Bronchial epithelial cell (primary cell): ENCODE measurements at regions not wholly inside any gene's neighbourhood (a gene's known extent, or its start where the extent isn't known, plus 50 kb on each side); places are given as distances from the start of the nearest gene placed in this dataset.

Experiments
- DNase-seq: peaks from one replicate; pipeline ENCODE4 v3.0.0-alpha.2; 2010; ENCODE audit warnings: low read depth
- FAIRE-seq: peaks from 2 replicates; lab custom pipeline; 2011; peaks lifted over from hg19 to GRCh38; lab: Jason Lieb, UNC
- H3K27me3 ChIP-seq: 2 replicates; pipeline ENCODE4 v1.5.1; 2011; ENCODE audit warnings: low read length; ENCODE audit not compliant: control insufficient read depth, insufficient read depth
- H3K36me3 ChIP-seq: 2 replicates; pipeline ENCODE4 v1.5.1; 2011; ENCODE audit warnings: low read length; ENCODE audit not compliant: control insufficient read depth, insufficient read depth
- H3K4me3 ChIP-seq: 2 replicates; pipeline ENCODE4 v1.5.1; 2011; ENCODE audit warnings: mild to moderate bottlenecking, low read depth, low read length, control low read depth
- TF ChIP-seq, protein P1 (sequence below): IDR thresholded peaks from 2 replicates; pipeline ENCODE4 v1.5.1; 2011; ENCODE audit warnings: mild to moderate bottlenecking, moderate library complexity, low read length, control low read depth, inconsistent platforms; ENCODE audit not compliant: insufficient read depth, severe bottlenecking

DNA sequence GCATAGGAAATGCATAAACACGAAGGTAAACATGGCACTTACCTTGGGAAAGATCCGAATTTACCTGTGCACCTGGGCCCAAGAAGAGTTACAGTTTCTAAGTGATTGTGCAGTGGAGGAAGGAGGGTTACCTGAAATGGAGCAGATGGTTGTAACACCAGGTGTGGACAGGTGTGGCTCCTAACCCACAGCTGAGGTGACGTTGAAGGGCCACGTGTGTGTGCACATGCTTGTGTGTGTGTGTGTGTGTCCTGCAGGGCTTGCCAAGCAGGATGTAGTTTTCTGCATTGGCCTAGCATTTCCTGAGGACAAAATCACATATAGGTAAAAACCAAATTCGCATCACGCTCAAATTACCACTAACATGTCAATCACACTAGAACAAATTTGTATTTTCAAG, 240.8 kb downstream of the ANKRD60 start:
- FAIRE-seq (peak; percentile 28), DNase-seq (no peak)
- peaks cover under 1% of the 10 kb centered on the region for H3K27me3 ChIP-seq
- no peak overlapping the region for H3K4me3 ChIP-seq
- TF ChIP-seq, protein P1, sequence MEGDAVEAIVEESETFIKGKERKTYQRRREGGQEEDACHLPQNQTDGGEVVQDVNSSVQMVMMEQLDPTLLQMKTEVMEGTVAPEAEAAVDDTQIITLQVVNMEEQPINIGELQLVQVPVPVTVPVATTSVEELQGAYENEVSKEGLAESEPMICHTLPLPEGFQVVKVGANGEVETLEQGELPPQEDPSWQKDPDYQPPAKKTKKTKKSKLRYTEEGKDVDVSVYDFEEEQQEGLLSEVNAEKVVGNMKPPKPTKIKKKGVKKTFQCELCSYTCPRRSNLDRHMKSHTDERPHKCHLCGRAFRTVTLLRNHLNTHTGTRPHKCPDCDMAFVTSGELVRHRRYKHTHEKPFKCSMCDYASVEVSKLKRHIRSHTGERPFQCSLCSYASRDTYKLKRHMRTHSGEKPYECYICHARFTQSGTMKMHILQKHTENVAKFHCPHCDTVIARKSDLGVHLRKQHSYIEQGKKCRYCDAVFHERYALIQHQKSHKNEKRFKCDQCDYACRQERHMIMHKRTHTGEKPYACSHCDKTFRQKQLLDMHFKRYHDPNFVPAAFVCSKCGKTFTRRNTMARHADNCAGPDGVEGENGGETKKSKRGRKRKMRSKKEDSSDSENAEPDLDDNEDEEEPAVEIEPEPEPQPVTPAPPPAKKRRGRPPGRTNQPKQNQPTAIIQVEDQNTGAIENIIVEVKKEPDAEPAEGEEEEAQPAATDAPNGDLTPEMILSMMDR, result no peak
- H3K36me3 ChIP-seq, result no peaks in the 10 kb centered on the region

DNA sequence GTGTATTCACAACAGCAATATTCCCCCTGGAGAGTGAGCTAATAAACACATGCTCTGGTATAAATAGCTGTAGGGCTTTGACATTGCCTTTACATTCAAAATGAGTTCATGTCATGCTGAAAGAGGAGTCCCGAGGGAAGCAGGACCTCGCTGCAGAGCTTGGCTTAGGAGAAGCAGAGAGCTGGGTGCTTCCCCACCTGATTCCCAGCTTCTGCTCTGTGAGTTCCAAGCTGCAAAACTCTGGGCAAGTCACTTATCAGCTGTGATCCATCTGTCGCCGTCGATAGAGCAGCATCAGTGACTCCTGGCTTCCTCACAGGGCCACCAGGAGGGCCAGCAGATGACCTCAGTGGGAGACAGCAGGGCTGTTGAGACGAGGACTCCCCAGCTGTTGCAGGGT, 241.8 kb downstream of the ANKRD60 start:
- Histone ChIP-seq H3K4me3 (no peak overlapping the region), H3K27me3 (peaks cover 3% of the 10 kb centered on the region), H3K36me3 (no peaks in the 10 kb centered on the region)
- no peak for FAIRE-seq
- TF ChIP-seq, protein P1, result no peak
- DNase-seq, result no peak

DNA sequence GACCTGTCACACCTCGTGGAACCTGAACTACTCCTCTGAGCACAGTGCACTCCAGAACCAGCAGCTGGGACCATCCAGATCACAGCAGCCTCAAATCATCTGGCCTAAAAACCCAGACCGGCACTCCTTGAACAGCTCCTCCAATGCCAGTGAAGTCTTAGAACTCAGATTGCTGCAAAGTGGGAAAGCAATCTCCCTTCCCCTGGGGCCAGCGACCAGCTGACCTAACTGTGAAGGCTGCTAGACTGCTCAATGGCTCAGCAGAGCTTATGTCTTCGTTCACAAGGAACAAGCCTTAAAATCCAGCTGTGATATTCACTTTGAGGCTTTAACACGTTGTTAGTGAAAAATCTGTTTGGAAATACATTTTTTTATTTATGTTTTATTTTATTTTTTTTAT, 243.2 kb downstream of the ANKRD60 start:
- FAIRE-seq (no peak), DNase-seq (no peak)
- Histone ChIP-seq H3K36me3 (no peaks in the 10 kb centered on the region), H3K4me3 (no peak overlapping the region), H3K27me3 (peaks cover 3% of the 10 kb centered on the region)
- TF ChIP-seq, protein P1, result no peak

DNA sequence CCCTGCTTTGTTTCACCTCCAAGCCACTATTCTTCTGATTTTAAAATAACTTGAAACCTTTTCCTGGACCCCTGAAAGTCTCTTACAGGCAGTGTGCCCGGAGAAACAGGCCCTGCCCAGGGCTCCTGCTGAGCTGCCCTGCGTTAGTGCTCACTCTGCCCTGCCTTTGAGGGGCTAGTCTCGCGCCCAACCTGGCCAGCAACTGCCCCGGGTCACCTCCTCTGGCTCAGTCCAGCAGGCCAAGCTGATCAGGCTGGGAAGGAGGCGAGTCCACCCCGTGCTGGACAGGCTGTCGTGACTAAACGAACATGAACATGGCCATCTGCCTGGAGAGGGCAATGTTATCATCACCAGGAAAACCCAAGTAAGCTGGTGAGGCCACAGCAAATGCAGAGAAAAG, 245.4 kb downstream of the ANKRD60 start:
- DNase-seq, result no peak
- no peak overlapping the region for H3K4me3 ChIP-seq
- TF ChIP-seq, protein P1, result no peak
- no peaks in the 10 kb centered on the region for H3K36me3 ChIP-seq
- FAIRE-seq, result no peak
- peaks cover 3% of the 10 kb centered on the region for H3K27me3 ChIP-seq

DNA sequence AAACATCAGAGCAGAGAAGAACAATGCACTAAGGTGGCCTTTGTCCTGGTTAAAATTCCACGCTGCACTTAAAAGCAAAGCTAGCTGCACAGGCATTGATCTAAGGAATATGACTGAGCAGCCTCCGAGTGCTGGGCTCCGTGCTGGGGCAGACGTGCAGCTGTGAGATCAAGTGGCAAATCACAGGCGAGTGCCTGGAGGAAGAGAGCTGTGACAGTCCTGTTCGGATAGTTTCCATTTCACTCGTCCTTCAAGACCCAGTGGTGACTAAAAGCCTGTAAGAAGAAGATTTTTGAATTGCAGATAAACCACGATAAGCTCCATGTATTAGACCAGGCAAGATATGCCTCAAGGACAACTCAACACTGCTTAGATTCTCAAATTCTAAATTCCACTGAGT, 247.9 kb downstream of the ANKRD60 start:
- TF ChIP-seq, protein P1, result no peak
- no peak for FAIRE-seq

DNA sequence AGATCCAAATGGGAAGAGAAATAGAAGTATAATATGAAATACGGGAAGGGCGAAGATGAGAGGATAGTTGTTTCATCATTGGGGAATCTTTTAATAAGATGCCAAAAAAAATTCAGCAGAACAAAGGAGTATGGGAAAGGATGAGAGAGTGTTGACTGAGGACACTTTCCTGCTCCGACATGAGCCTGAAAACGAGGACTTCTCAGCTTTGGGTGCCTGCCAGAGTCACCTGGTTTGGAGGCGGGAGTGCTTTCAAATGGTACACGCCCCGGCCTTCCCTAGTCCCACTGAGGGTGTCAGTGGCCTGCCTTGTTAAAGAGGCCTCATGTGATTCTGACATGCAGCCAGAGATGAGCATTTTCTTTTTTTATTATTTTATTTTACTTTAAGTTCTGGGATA, 250.9 kb downstream of the ANKRD60 start:
- TF ChIP-seq, protein P1, result no peak
- DNase-seq, result no peak

More for the DNA sequence above, 247.9 kb downstream of the ANKRD60 start:
- Histone ChIP-seq H3K36me3 (no peaks in the 10 kb centered on the region), H3K4me3 (no peak overlapping the region), H3K27me3 (peaks cover 3% of the 10 kb centered on the region)
- DNase-seq, result no peak

More for the DNA sequence above, 250.9 kb downstream of the ANKRD60 start:
- no peak for FAIRE-seq
- Histone ChIP-seq H3K27me3 (peaks cover 1% of the 10 kb centered on the region), H3K36me3 (no peaks in the 10 kb centered on the region), H3K4me3 (no peak overlapping the region)
